SK-N-SH (cell line): ENCODE measurements at regions not wholly inside any gene's neighbourhood (a gene's known extent, or its start where the extent isn't known, plus 50 kb on each side); places are given as distances from the start of the nearest gene placed in this dataset.

Experiments
- CTCF ChIA-PET: fragments of 300-600, 350-600 bp; formaldehyde crosslinking; extraction: SDS; loops from one replicate; lab custom pipeline; 2021; lab: Yijun Ruan, JAX
- POLR2A ChIA-PET: fragments of 350-600 bp; sonication (Branson Sonifier 250); formaldehyde crosslinking; extraction: SDS; loops from one replicate; lab custom pipeline; 2020; ENCODE audit warnings: antibody characterized with exemption, inconsistent platforms; lab: Yijun Ruan, JAX
- DNase-seq: peaks from one replicate; pipeline ENCODE4 v3.0.0; 2012
- H2AFZ ChIP-seq: fragments of 200-600 bp; sonication (generic); 2 replicates; pipeline ENCODE4 v1.8.1; 2016; ENCODE audit warnings: antibody characterized with exemption, mild to moderate bottlenecking, low read depth
- H3F3A ChIP-seq: fragments of 200-600 bp; sonication (generic); replicated peaks from 2 replicates; pipeline ENCODE3; 2016; ENCODE audit warnings: antibody characterized with exemption, mild to moderate bottlenecking; ENCODE audit not compliant: insufficient read depth
- H3K27ac ChIP-seq, 2 experiments: fragments of 200-500 bp in 1 of 2; fragments of 200-600 bp in 1 of 2; sonication (Bioruptor generic) in 1 of 2; sonication (generic), shearing (Covaris generic) in 1 of 2; 2 replicates each; pipeline versions ENCODE4 v1.5.1 to v1.6.1; 2014 to 2016; ENCODE audit warnings: low read depth in 2 of 2, inconsistent platforms in 1 of 2, low read length in 1 of 2, mild to moderate bottlenecking in 1 of 2, mixed read lengths in 1 of 2
- H3K27me3 ChIP-seq: fragments of 200-600 bp; sonication (generic), shearing (Covaris generic); 2 replicates; pipeline ENCODE4 v1.6.1; 2016; ENCODE audit warnings: mixed run types; ENCODE audit not compliant: insufficient read depth
- H3K36me3 ChIP-seq, 2 experiments: fragments of 200-500 bp in 1 of 2; fragments of 200-600 bp in 1 of 2; sonication (Bioruptor generic) in 1 of 2; sonication (generic) in 1 of 2; replicated peaks in 1 of 2; 2 replicates each; pipeline versions ENCODE3 to v1.5.1; 2014 to 2016; ENCODE audit warnings: low read length in 1 of 2, mild to moderate bottlenecking in 1 of 2; ENCODE audit not compliant: insufficient read depth in 2 of 2, control insufficient read depth in 1 of 2
- H3K4me1 ChIP-seq, 2 experiments: fragments of 200-500 bp in 1 of 2; fragments of 200-600 bp in 1 of 2; sonication (Bioruptor generic) in 1 of 2; sonication (generic), shearing (Covaris generic) in 1 of 2; 2 replicates each; pipeline versions ENCODE4 v1.5.1 to v1.6.1; 2014 to 2016; ENCODE audit warnings: low read depth in 1 of 2, low read length in 1 of 2, mixed run types in 1 of 2; ENCODE audit not compliant: insufficient read depth in 2 of 2, control insufficient read depth in 1 of 2
- H3K4me2 ChIP-seq: fragments of 200-600 bp; sonication (generic), shearing (Covaris generic); 2 replicates; pipeline ENCODE4 v1.6.1; 2017; ENCODE audit warnings: mixed run types
- H3K4me3 ChIP-seq, 2 experiments: fragments of 200-500 bp in 1 of 2; fragments of 200-600 bp in 1 of 2; sonication (Bioruptor generic) in 1 of 2; sonication (generic), shearing (Covaris generic) in 1 of 2; 2 replicates each; pipeline versions ENCODE4 v1.5.1 to v1.8.1; 2014 to 2016; ENCODE audit warnings: low read depth in 2 of 2, inconsistent platforms in 1 of 2, low read length in 1 of 2, mild to moderate bottlenecking in 1 of 2, mixed read lengths in 1 of 2, moderate library complexity in 1 of 2
- H3K79me2 ChIP-seq: fragments of 200-600 bp; sonication (generic); 2 replicates; pipeline ENCODE4 v1.8.1; 2017; ENCODE audit warnings: mild to moderate bottlenecking; ENCODE audit not compliant: insufficient read depth
- H3K9ac ChIP-seq: fragments of 200-600 bp; sonication (generic); 2 replicates; pipeline ENCODE4 v1.6.1; 2017; ENCODE audit warnings: mixed run types
- H3K9me2 ChIP-seq: fragments of 200-600 bp; sonication (generic); 2 replicates; pipeline ENCODE4 v1.6.1; 2017; ENCODE audit warnings: mixed run types
- H3K9me3 ChIP-seq: fragments of 200-600 bp; sonication (generic); 2 replicates; pipeline ENCODE4 v1.6.1; 2017; ENCODE audit warnings: mixed run types, mild to moderate bottlenecking, moderate library complexity
- H4K20me1 ChIP-seq: fragments of 200-600 bp; sonication (generic); 2 replicates; pipeline ENCODE4 v1.6.1; 2017; ENCODE audit warnings: mild to moderate bottlenecking, mixed run types; ENCODE audit not compliant: insufficient read depth
- ELF1 ChIP-seq: IDR thresholded peaks from 2 replicates; pipeline ENCODE4 v1.4.0; 2012
- EP300 ChIP-seq, 2 experiments: IDR thresholded peaks; 2 replicates each; pipeline versions ENCODE4 v1.4.0 to v1.6.1; 2012; ENCODE audit warnings: borderline replicate concordance in 1 of 2, low read depth in 1 of 2, low read length in 1 of 2
- EZH2phosphoT487 ChIP-seq: fragments of 200-600 bp; sonication (generic); IDR thresholded peaks from 2 replicates; pipeline ENCODE4 v1.6.1; 2017; ENCODE audit warnings: low read depth, mixed run types, mild to moderate bottlenecking, antibody characterized with exemption, moderate library complexity, borderline replicate concordance
- FOSL2 ChIP-seq: IDR thresholded peaks from 2 replicates; pipeline ENCODE4 v1.4.0; 2012; ENCODE audit warnings: low read depth, mild to moderate bottlenecking, moderate library complexity, borderline replicate concordance
- FOXJ3 ChIP-seq: sonication (generic); formaldehyde crosslinking; IDR thresholded peaks from 2 replicates; pipeline ENCODE4 v1.5.1; 2020; ENCODE audit warnings: mild to moderate bottlenecking, missing genetic modification reagents
- FOXM1 ChIP-seq: IDR thresholded peaks from 2 replicates; pipeline ENCODE4 v1.4.0; 2012; ENCODE audit warnings: low read depth, mild to moderate bottlenecking
- GABPA ChIP-seq: IDR thresholded peaks from 2 replicates; pipeline ENCODE4 v1.4.0; 2012; ENCODE audit warnings: low read depth, mild to moderate bottlenecking
- JUND ChIP-seq: IDR thresholded peaks from 2 replicates; pipeline ENCODE4 v1.4.0; 2012
- MXI1 ChIP-seq: IDR thresholded peaks from 2 replicates; pipeline ENCODE4 v1.6.1; 2012; ENCODE audit warnings: mild to moderate bottlenecking, low read depth, low read length, improper control_type of control experiment
- POLR2AphosphoS5 ChIP-seq: IDR thresholded peaks from 2 replicates; pipeline ENCODE4 v1.6.1; 2012; ENCODE audit warnings: low read depth, low read length
- RAD21 ChIP-seq: IDR thresholded peaks from 2 replicates; pipeline ENCODE4 v1.6.1; 2012; ENCODE audit warnings: mild to moderate bottlenecking, low read length
- RFX5 ChIP-seq: IDR thresholded peaks from 2 replicates; pipeline ENCODE4 v1.6.1; 2012; ENCODE audit warnings: mild to moderate bottlenecking, improper control_type of control experiment, low read length
- RXRA ChIP-seq: IDR thresholded peaks from 2 replicates; pipeline ENCODE4 v1.4.0; 2012; ENCODE audit warnings: low read depth, mild to moderate bottlenecking, borderline replicate concordance
- SIN3A ChIP-seq: IDR thresholded peaks from 2 replicates; pipeline ENCODE4 v1.6.1; 2012; ENCODE audit warnings: low read depth, mild to moderate bottlenecking, low read length, moderate library complexity, borderline replicate concordance
- TCF12 ChIP-seq: IDR thresholded peaks from 2 replicates; pipeline ENCODE4 v1.4.0; 2012
- WGBS: methylation state at CpG from one replicate; pipeline ENCODE4 v1.1.6; 2017; ENCODE audit warnings: low lambda C conversion rate; 5-methylcytosine and 5-hydroxymethylcytosine counted together
- TF ChIP-seq, protein P1 (sequence below): fragments of 150-350 bp; IDR thresholded peaks from 2 replicates; pipeline ENCODE4 v1.6.1; 2017; ENCODE audit warnings: antibody characterized with exemption, low read length, low read depth, borderline replicate concordance
- TF ChIP-seq, protein P2 (sequence below): IDR thresholded peaks from 2 replicates; pipeline ENCODE4 v1.4.0; 2012; ENCODE audit warnings: low read depth, borderline replicate concordance
- TF ChIP-seq, protein P3 (sequence below): fragments of 200-600 bp; sonication (generic); IDR thresholded peaks from 2 replicates; pipeline ENCODE4 v1.6.1; 2017; ENCODE audit warnings: antibody characterized with exemption, mild to moderate bottlenecking, moderate library complexity
- TF ChIP-seq, protein P4 (sequence below): IDR thresholded peaks from 2 replicates; pipeline ENCODE4 v1.4.0; 2012; ENCODE audit warnings: low read depth
- TF ChIP-seq, protein P5 (sequence below): fragments of 150-350 bp; IDR thresholded peaks from 2 replicates; pipeline ENCODE4 v1.6.1; 2016; ENCODE audit warnings: mild to moderate bottlenecking, low read depth, low read length

DNA sequence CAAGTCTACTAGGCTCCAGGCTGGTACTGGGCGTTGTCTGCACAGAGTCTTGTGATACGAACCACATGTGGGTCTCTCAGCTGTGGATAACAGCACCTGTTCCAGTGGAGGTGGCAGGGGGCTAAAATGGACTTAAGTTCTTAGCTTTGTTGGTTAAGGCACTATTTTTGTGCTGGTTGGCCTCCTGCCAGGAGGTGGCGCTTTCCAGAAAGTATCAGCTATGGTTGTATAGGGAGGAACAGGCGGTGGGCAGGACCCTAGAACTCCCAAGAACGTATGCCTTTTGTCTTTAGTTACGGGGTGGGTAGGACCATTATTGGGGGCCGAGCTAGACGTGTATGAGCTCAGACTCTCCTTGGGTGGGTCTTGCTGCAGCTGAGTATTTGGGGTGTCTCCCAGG, 1138.4 kb downstream of the PCDH19 start:
- Histone ChIP-seq H3K9ac (no peak overlapping the region), H2AFZ (no peak overlapping the region), H3K9me3 (no peaks in the 10 kb centered on the region), H3K9me2 (no peaks in the 10 kb centered on the region), H4K20me1 (no peaks in the 10 kb centered on the region), H3K36me3 (no peaks in the 10 kb centered on the region), H3K27ac (no peak overlapping the region), H3K4me1 (no peaks in the 10 kb centered on the region), H3F3A (no peaks in the 10 kb centered on the region), H3K4me2 (no peak overlapping the region), H3K79me2 (no peaks in the 10 kb centered on the region), H3K27me3 (no peaks in the 10 kb centered on the region)
- no peak for DNase-seq
- WGBS = 7% methylated on average over 5 of the region's 8 CpGs
- POLR2A ChIA-PET = no interaction called here
- TF ChIP-seq FOSL2 (no peak), SIN3A (no peak), MXI1 (no peak), EP300 (IDR thresholded peaks at IDR 0.05; ENCODE audit: borderline replicate concordance in 1 of 2, low read depth in 1 of 2, low read length in 1 of 2) (no peak), FOXJ3 (CRISPR knock-in tag) (no peak), FOXM1 (no peak), RXRA (no peak), GABPA (no peak), JUND (no peak), RFX5 (no peak)
- TF ChIP-seq, protein P1, sequence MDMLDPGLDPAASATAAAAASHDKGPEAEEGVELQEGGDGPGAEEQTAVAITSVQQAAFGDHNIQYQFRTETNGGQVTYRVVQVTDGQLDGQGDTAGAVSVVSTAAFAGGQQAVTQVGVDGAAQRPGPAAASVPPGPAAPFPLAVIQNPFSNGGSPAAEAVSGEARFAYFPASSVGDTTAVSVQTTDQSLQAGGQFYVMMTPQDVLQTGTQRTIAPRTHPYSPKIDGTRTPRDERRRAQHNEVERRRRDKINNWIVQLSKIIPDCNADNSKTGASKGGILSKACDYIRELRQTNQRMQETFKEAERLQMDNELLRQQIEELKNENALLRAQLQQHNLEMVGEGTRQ = no peak
- TF ChIP-seq, protein P2, sequence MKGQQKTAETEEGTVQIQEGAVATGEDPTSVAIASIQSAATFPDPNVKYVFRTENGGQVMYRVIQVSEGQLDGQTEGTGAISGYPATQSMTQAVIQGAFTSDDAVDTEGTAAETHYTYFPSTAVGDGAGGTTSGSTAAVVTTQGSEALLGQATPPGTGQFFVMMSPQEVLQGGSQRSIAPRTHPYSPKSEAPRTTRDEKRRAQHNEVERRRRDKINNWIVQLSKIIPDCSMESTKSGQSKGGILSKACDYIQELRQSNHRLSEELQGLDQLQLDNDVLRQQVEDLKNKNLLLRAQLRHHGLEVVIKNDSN = no peak
- TF ChIP-seq, protein P3, sequence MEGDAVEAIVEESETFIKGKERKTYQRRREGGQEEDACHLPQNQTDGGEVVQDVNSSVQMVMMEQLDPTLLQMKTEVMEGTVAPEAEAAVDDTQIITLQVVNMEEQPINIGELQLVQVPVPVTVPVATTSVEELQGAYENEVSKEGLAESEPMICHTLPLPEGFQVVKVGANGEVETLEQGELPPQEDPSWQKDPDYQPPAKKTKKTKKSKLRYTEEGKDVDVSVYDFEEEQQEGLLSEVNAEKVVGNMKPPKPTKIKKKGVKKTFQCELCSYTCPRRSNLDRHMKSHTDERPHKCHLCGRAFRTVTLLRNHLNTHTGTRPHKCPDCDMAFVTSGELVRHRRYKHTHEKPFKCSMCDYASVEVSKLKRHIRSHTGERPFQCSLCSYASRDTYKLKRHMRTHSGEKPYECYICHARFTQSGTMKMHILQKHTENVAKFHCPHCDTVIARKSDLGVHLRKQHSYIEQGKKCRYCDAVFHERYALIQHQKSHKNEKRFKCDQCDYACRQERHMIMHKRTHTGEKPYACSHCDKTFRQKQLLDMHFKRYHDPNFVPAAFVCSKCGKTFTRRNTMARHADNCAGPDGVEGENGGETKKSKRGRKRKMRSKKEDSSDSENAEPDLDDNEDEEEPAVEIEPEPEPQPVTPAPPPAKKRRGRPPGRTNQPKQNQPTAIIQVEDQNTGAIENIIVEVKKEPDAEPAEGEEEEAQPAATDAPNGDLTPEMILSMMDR = no peak
- TF ChIP-seq, protein P4, sequence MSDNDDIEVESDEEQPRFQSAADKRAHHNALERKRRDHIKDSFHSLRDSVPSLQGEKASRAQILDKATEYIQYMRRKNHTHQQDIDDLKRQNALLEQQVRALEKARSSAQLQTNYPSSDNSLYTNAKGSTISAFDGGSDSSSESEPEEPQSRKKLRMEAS = no peak
- TF ChIP-seq, all 33 proteins: peak for 0
- CTCF ChIA-PET = no interaction called here
- no peak overlapping the region for H3K4me3 ChIP-seq

DNA sequence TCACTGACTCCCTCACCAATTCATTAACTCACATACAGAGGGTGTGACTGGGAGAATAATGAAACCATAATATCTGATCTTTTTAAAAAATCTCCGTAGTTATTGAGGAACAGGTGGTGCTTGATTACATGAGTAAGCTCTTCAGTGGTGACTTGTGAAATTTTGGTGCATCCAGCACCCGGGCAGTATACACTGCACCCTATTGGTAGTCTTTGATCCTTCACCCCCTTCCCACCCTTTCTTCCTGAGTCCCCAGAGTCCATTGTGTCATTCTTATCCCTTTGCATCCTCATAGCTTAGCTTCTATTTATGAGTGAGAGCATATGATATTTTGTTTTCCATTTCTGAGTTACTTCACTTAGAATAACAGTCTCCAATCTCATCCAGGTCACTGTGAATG, 1143.8 kb downstream of the PCDH19 start:
- Histone ChIP-seq H3K4me3 (no peak overlapping the region), H3K27me3 (no peaks in the 10 kb centered on the region), H3F3A (no peaks in the 10 kb centered on the region), H3K4me1 (no peaks in the 10 kb centered on the region), H3K79me2 (no peaks in the 10 kb centered on the region), H3K27ac (no peak overlapping the region), H3K4me2 (no peak overlapping the region), H2AFZ (no peak overlapping the region), H3K9me2 (no peaks in the 10 kb centered on the region), H3K9me3 (no peaks in the 10 kb centered on the region), H4K20me1 (no peaks in the 10 kb centered on the region), H3K36me3 (no peaks in the 10 kb centered on the region), H3K9ac (no peak overlapping the region)
- CTCF ChIA-PET = no interaction called here
- no peak for DNase-seq
- TF ChIP-seq FOXM1 (no peak), GABPA (no peak), EZH2phosphoT487 (no peak), RAD21 (no peak), TCF12 (no peak), POLR2AphosphoS5 (no peak), ELF1 (no peak), SIN3A (no peak)
- TF ChIP-seq, protein P1 = no peak
- TF ChIP-seq, protein P5, sequence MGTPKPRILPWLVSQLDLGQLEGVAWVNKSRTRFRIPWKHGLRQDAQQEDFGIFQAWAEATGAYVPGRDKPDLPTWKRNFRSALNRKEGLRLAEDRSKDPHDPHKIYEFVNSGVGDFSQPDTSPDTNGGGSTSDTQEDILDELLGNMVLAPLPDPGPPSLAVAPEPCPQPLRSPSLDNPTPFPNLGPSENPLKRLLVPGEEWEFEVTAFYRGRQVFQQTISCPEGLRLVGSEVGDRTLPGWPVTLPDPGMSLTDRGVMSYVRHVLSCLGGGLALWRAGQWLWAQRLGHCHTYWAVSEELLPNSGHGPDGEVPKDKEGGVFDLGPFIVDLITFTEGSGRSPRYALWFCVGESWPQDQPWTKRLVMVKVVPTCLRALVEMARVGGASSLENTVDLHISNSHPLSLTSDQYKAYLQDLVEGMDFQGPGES = no peak
- 0% methylated on average over 2 of the region's 2 CpGs for WGBS
- POLR2A ChIA-PET = no interaction called here
